ENCODE measurements at regions not wholly inside any gene's neighbourhood (a gene's known extent, or its start where the extent isn't known, plus 50 kb on each side); places are given as distances from the start of the nearest gene placed in this dataset.

DNA sequence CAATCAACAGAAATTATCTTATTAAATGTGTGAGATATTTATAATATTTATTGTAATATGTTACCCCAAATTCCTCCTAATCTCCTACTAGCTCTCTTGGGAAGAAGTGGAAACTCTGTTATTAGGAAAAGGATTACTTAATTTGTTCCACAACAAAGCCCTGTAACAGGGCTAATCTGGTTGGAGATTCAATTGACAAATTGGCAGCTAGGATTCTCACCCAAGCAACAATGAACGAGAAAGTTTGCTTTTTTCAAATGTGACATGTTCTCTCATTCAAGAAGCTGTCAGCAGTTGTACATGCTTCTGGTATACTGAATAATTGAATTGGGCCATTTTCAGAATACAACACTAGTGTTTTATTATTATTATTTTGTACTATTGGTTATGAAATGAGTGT lies 367.9 kb upstream of the ADGRL4 start:
- no peak for DNase-seq

- no peak for DNase-seq
These were observed 367.1 kb upstream of the ADGRL4 start for GRCh38 chr1:79373481-79374125.

DNA sequence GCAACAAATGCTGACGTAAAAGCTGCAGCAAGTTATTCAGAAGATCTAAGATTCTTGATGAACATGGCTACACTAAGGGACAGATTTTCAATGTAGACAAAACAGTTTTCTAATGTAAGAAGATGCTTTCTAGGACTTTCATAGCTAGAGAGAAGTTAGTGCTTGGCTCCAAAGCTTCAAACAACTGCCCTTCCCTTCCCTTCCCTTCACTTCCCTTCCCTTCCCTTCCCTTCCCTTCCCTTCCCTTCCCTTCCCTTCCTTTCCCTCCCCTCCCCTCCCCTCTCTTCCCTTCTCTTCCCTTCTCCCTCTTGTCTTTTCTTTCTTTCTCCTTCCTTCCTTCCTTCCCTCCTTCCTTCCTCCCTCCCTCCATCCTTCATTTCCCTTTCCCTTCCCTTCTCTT lies 365.3 kb upstream of the ADGRL4 start:
- DNase-seq = no peak

DNA sequence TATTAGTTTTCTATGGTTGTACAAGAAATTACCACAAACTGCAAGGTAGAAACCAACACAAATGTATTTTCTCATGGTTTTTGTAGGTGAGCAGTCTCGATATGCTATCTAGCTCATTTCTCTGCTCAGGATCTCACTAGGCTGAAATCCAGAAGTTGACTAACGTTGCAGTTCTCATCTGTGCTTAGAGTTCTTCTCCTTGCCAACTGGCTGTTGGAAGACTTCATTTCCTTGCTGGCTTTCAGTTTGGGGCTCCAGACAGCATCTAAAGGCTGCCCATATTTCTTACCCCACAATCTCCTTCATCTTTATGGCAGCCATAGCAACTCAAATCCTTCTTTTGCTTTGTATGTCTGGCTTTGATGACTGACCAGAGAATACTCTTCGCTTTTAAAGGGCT lies 362.6 kb upstream of the ADGRL4 start:
- no peak for DNase-seq

DNA sequence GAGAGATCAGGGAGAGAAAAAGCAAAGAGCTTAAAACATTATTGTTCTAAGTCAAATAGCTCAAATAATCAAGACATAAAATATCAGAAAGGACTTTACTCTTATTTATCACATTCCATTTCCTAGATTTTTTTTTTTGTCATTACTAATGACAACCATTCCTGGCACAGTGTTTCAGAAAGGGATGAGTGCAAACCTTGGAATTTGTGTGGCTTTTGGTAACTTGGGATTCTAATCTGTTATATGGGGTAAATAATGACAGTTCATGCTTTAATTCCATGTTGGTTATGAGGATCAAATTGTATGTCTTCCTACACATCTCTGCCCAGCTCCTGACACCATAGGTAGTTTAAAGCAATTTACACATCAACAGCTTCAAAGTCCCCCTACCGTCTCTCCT lies 358.4 kb upstream of the ADGRL4 start:
- no peak for DNase-seq

DNA sequence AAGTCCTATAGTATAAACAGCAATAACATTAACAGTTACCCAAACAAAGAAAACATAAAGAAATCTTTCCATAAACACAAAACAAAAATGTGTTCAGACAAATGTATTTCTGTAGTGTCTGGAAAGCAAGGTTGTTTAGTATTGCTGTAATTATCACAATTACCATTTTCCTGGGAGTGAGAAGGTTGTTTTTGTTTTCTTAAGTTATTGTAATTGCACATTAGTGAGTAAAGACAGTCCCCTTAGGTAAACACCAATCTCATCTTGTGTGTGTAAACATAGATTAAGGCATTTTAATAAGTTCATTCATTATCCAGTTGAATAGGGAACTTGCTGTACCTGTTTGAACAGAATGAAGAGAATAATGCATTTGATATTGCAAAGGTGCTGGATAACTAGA lies 356.9 kb upstream of the ADGRL4 start:
- no peak for DNase-seq

DNA sequence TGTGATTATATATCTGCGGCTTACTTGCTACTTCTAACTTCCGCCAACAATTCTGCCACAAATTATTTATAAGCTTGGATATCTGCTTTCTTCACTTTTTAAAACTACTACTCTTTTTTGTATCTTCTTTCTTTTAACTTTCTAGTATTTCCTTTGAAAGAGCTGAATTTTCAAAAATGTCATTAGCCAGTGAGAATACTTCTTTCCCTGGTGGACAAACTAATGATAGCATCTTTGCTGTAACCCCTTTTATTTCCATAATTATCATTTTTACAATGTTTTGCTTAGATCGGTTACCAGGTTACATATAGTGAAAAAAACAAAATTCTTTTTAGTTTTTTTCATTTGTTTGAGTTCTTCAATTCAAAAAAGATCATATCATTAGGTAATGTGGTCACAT lies 355.9 kb upstream of the ADGRL4 start:
- no peak for DNase-seq

DNA sequence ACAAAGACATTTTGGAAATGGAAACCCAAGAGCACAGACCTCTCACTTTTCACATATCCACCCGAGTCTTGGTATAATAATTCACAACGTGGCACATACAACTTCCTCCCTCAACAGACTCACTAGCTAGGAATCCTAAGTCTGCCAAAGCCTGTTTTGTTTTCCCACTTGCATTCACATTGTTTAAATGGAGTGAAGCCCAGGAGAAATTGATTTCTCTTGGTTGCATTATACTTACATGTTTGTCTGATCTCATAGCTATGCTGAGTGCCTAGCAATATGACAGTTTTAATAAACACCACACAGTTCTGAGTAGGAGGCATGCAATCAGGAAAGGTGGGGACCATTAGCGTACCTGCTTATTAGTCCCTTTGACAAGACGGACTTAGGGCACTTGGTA lies 348.6 kb upstream of the ADGRL4 start:
- DNase-seq = no peak

GRCh38 chr1:79353224-79353623 lies 346.7 kb upstream of the ADGRL4 start:
- DNase-seq = peak in 1 of 2 experiments; percentile 23

GRCh38 chr1:79326875-79327274 lies 320.3 kb upstream of the ADGRL4 start:
- DNase-seq = no peak

DNA sequence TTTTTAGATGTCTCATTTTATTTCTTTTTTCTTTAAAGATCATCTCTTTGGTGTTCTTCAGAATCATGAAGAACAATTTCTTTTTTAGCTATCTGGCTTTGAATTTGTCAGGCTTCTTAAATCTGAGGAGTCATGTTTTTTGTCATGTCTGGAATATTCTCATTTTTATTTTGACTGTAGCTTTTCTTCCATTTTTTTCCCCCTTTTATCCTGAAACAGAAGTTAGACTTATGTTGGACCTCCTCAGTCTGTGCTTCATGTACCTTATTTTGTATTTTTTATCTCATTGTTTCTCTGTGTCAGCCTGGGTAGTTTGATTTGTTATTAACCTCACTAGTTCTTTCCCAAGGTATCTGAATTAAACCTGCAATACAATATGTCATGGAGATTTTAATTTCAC lies 319.2 kb upstream of the ADGRL4 start:
- no peak for DNase-seq

DNA sequence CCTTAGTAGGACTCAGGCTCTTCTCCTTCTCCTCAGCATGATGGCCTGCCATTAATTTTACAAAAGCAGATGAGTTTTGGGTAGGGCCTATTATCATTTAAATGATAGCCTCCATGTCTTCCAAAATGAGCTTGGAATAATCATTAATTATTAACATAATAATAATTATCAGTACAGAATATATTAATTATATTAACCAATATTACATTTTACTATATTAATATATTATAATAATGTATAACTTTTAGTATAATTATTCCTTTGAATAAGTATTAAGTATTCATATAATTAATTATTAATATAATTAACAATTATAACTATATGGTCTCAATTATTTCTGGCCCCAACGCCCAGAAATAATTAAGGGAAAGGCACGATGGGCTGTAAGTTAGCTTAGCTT lies 318.6 kb upstream of the ADGRL4 start:
- no peak for DNase-seq

- peak; percentile 75 to 90 for DNase-seq
These were observed 316.9 kb upstream of the ADGRL4 start for GRCh38 chr1:79323239-79324025.

DNA sequence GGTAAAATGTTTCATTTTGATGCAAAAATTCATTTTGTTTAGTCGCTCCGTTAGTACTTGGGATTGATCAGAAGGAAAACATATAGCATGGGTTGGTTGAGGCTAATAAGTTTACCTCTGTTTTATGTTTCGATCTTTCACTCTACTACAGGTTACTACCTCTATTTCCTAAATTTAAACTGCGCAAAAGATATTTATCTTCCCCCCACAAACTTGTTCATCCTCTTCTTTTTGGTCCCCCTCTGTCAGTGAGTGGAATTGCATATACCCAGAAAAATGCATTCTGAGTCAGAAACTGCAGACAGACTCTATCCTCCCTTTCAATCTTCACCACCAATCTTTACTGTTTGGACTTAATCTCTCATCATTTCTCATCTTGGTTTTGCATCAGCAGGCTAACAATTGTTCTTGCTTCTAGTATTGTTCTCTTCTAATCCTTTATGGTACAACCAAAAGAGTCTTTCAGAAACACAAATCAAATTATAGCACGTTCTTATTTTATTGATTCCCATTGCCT lies 316.0 kb upstream of the ADGRL4 start:
- DNase-seq = no peak

DNA sequence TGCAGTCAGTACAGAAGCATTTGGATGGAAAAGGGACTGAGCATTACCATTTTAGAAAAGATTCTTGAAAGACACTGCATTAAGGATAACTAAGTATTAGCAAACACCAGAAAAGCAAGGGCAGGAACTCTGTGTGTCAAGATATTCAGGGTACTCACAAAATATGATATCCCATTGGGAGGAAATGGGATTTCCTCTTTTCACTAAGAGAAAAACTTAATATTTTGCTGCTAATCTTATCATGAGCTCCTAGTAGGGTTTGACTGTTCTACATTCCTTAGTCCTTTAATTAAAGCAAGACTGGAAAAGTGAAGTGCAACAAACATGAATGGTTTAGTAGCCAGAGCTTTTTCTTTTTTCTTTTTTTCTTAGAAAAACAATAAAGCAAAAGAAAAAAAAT lies 305.9 kb upstream of the ADGRL4 start:
- DNase-seq = no peak

DNA sequence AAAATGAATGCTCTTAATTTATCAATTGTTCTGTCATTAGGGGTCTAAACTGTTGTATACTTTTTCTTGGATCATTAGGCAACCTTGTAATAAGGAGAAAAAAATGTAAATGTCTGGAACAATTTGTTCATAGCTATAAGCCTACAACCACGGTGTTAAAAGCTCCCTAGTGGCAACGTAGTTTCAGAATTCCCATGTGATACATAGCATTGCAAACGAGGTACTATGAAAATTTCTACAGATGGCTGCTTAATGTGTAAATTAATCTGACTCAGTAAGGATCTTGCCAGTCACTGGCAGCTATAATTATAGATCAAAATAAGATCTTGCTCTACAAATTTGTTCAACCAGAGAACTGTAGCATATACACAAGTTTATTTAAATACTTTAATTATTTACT lies 304.1 kb upstream of the ADGRL4 start:
- DNase-seq = no peak

- DNase-seq = no peak
These were observed 297.6 kb upstream of the ADGRL4 start for GRCh38 chr1:79304131-79304530.

DNA sequence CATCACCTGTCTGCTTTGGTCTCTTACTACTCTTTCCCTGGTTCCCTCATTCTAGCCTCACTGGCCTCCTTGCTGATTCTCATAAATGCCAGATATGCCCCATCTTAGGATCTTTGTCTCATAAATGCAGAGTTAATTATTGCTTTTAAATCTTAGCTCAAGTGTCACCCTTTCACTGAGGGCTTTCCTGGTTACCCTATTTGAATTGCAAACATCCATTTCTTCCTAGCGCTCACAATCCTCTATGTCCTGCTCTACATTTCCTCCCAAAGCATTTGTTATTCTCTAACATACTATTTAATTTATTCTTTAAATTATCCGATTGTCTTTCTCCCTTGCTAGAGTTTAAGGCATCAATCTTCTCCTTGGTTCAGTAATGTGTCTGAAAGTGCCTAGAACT lies 296.5 kb upstream of the ADGRL4 start:
- DNase-seq = no peak

GRCh38 chr1:79302380-79302930 lies 295.9 kb upstream of the ADGRL4 start:
- no peak for DNase-seq

DNA sequence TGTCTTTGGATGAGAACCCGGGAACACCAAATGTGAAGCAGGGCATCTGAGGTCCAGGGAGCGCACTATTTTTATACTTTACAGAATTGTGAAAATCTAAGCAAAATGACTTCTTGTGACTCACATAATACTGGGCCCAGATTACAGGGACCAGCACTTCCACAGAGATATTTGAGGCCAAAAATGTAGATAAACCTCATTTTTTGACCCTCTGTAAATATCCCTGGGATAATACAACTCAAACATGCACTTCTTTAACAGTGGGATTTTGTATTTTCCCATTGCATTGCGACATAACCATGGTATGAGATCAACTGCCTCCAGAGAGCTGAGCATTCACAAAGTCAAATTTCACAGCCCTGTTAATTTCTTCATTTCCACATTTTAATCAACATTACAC lies 289.4 kb upstream of the ADGRL4 start:
- no peak for DNase-seq

- no peak for DNase-seq
These were observed 287.1 kb upstream of the ADGRL4 start for GRCh38 chr1:79293611-79294010.

GRCh38 chr1:79290927-79291474 lies 284.5 kb upstream of the ADGRL4 start:
- DNase-seq = no peak

DNA sequence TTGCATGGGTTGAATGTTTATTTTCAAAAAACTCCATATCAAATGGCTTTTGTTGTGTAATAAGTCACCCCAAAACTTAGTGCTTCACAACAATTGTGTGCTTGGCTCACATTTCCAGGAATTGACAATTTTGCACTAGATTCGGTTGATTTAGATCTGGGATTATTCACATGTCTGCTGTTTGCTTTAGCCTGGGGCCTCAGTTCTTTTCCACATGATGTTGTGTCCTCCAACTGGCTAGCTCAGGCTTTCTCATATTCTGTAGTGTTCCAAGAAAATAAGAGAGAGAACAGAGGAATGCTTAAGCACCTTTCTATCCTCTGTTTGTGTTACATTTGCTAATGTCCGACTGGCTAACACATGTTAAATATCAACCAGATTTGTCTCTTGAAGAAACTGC lies 281.5 kb upstream of the ADGRL4 start:
- no peak for DNase-seq

- no peak for DNase-seq
These were observed 279.1 kb upstream of the ADGRL4 start for GRCh38 chr1:79285667-79286066.
